ENCODE measurements at regions not wholly inside any gene's neighbourhood (a gene's known extent, or its start where the extent isn't known, plus 50 kb on each side); places are given as distances from the start of the nearest gene placed in this dataset.

DNA sequence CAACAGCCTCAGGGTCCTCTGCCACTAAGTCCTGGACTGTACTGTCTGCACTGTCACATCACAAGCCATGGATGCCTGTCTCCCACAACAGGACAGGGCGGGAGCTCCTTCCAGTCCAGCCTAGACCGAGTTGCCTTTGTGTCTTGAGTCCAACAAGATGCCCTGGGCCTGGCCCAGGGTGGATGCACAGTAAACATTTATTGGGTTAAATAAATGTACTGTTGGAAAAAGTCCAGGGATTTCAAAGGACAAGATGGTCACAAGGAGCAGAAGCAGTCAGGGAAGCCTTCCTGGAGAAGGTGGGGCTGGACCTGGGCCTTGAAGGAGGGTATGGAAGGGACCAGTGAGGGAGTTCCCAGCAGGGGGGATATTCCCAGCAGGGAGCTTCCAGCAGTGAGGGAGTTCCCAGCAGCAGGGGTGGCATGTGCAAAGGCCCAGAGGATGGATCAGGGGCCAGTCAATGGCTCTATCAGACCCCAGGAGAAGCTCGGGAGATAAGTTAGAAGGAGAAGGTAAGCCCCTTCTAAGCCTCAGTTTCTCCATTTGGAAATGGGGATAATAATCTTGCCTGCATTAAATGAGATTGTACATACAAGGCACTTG lies 72.7 kb upstream of the NEURL1B start:
- peaks cover 72% of the 10 kb centered on the region for H3K4me1 Mint-ChIP-seq
- no peak for DNase-seq
- no peak overlapping the region for H3K27ac Mint-ChIP-seq
- TF ChIP-seq, protein P1, sequence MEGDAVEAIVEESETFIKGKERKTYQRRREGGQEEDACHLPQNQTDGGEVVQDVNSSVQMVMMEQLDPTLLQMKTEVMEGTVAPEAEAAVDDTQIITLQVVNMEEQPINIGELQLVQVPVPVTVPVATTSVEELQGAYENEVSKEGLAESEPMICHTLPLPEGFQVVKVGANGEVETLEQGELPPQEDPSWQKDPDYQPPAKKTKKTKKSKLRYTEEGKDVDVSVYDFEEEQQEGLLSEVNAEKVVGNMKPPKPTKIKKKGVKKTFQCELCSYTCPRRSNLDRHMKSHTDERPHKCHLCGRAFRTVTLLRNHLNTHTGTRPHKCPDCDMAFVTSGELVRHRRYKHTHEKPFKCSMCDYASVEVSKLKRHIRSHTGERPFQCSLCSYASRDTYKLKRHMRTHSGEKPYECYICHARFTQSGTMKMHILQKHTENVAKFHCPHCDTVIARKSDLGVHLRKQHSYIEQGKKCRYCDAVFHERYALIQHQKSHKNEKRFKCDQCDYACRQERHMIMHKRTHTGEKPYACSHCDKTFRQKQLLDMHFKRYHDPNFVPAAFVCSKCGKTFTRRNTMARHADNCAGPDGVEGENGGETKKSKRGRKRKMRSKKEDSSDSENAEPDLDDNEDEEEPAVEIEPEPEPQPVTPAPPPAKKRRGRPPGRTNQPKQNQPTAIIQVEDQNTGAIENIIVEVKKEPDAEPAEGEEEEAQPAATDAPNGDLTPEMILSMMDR (IDR thresholded peaks at IDR 0.05), result no peak
- H3K9me3 Mint-ChIP-seq, result no peaks in the 10 kb centered on the region
- H3K4me3 Mint-ChIP-seq, result no peak overlapping the region
- H3K36me3 Mint-ChIP-seq (ENCODE audit: low read depth), result no peaks in the 10 kb centered on the region
- peaks cover 3% of the 10 kb centered on the region for H3K27me3 Mint-ChIP-seq (ENCODE audit: low read depth, poor library complexity)

- Mint-ChIP-seq H3K27ac (no peak overlapping the region), H3K4me3 (no peak overlapping the region), H3K36me3 (ENCODE audit: low read depth) (no peaks in the 10 kb centered on the region), H3K4me1 (peaks cover 75% of the 10 kb centered on the region), H3K27me3 (ENCODE audit: low read depth, poor library complexity) (peaks cover 4% of the 10 kb centered on the region), H3K9me3 (no peaks in the 10 kb centered on the region)
- DNase-seq, result no peak
- TF ChIP-seq, protein P1 (IDR thresholded peaks at IDR 0.05), result no peak
Observed at GRCh38 chr5:172567843-172568242, 73.2 kb upstream of the NEURL1B start.

GRCh38 chr5:172567294-172567693 lies 73.8 kb upstream of the NEURL1B start:
- H3K27me3 Mint-ChIP-seq (ENCODE audit: low read depth, poor library complexity), result peaks cover 6% of the 10 kb centered on the region
- no peaks in the 10 kb centered on the region for H3K36me3 Mint-ChIP-seq (ENCODE audit: low read depth)
- H3K9me3 Mint-ChIP-seq, result no peaks in the 10 kb centered on the region
- peaks cover 74% of the 10 kb centered on the region for H3K4me1 Mint-ChIP-seq
- no peak overlapping the region for H3K4me3 Mint-ChIP-seq
- DNase-seq, result no peak
- no peak overlapping the region for H3K27ac Mint-ChIP-seq
- TF ChIP-seq, protein P1 (IDR thresholded peaks at IDR 0.05), result no peak

DNA sequence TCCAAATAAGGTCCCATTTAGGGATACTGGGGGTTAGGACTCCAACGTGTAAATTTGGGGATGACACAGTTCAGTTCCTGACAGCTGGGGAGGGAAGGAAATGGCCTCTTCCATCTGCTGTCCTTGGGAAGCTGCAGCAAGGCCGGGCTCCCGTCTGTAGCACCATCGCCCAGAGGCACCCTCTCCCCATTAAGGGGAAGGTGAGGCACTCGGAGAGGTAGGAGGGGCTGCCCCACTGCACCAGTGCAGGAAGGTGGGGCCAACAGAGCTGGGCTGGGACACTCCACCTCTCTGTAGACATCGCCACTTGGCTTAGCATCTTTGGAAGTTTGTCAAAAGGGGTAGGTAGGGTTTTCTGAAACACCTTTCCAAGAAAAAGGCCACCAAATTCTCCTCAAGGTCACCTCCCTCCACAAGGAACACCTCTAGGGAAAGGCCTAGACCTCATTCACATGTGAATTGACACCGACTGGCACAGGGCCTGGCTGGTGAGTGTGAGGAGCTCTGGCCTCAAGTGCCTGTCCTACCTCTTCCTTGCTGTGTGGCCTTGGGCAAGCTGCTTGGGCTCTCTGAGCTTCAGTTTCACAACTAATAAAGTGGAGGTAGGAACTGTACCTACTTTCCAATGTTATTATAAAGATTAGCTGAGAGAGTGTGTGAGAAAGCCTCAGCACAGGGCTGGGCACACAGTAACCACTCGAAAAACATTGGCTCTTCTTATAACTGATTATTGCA lies 75.0 kb upstream of the NEURL1B start:
- TF ChIP-seq, protein P1 (IDR thresholded peaks at IDR 0.05), result no peak
- no peak overlapping the region for H3K4me3 Mint-ChIP-seq
- DNase-seq, result no peak
- no peaks in the 10 kb centered on the region for H3K36me3 Mint-ChIP-seq (ENCODE audit: low read depth)
- H3K27me3 Mint-ChIP-seq (ENCODE audit: low read depth, poor library complexity), result peaks cover 6% of the 10 kb centered on the region
- H3K4me1 Mint-ChIP-seq, result peaks cover 71% of the 10 kb centered on the region
- H3K9me3 Mint-ChIP-seq, result no peaks in the 10 kb centered on the region
- H3K27ac Mint-ChIP-seq, result no peak overlapping the region

- H3K36me3 Mint-ChIP-seq (ENCODE audit: low read depth), result no peaks in the 10 kb centered on the region
- peaks cover 9% of the 10 kb centered on the region for H3K27me3 Mint-ChIP-seq (ENCODE audit: low read depth, poor library complexity)
- TF ChIP-seq, protein P1 (IDR thresholded peaks at IDR 0.05), result no peak
- no peak for DNase-seq
- no peak overlapping the region for H3K4me3 Mint-ChIP-seq
- H3K4me1 Mint-ChIP-seq, result peaks cover 71% of the 10 kb centered on the region
- no peaks in the 10 kb centered on the region for H3K9me3 Mint-ChIP-seq
- no peak overlapping the region for H3K27ac Mint-ChIP-seq
Observed at GRCh38 chr5:172565455-172565854, 75.6 kb upstream of the NEURL1B start.

GRCh38 chr5:172564883-172565282 lies 76.2 kb upstream of the NEURL1B start:
- H3K36me3 Mint-ChIP-seq (ENCODE audit: low read depth), result no peaks in the 10 kb centered on the region
- DNase-seq, result no peak
- peaks cover 71% of the 10 kb centered on the region for H3K4me1 Mint-ChIP-seq
- H3K27ac Mint-ChIP-seq, result no peak overlapping the region
- H3K9me3 Mint-ChIP-seq, result no peaks in the 10 kb centered on the region
- TF ChIP-seq, protein P1 (IDR thresholded peaks at IDR 0.05), result no peak
- peaks cover 9% of the 10 kb centered on the region for H3K27me3 Mint-ChIP-seq (ENCODE audit: low read depth, poor library complexity)
- no peak overlapping the region for H3K4me3 Mint-ChIP-seq
